ENCODE measurements at regions not wholly inside any gene's neighbourhood (a gene's known extent, or its start where the extent isn't known, plus 50 kb on each side); places are given as distances from the start of the nearest gene placed in this dataset.
"Not testable (repeated sequence)": the region's sequence is repeated elsewhere in the genome, so short reads cannot be mapped to it uniquely, and the experiment has no call there.

DNA sequence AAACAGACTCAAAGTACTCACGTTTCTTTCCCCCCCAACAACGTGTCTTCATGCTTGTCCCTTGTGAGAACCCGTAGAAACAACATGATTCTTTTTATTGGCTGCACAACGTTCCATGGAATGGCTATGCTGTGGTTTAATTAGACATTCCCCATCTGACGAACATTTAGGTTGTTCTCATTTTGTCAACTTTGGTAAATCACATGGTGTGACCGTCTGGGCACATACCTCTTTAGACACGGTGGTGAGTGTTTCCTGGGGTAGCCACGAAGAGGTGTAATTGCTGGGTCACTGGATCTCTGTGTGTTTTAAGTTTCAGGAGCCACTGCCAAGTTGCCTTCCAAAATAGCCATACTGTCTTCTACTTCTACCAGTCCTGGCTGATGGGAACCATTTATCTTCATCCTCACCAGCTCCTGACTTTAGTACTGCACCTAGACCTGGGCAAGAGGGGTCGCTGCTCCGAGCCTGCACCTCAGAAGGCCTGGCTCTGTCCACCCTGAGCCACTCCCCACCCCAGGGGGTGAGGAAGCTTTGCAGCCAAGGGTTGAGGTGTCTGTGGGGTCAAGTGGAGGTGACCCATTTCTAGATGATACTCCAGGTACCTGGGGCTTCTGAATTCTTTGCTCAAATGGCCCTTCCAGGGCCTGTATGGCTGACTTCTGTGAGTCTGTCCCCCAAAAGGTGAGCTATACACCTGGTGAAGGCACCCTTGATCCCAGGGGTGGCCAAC lies 84.7 kb downstream of the IRX5 start:
- Histone ChIP-seq H3K27ac (ENCODE audit: low read depth, low read length) (no peak overlapping the region), H3K27me3 (ENCODE audit: insufficient read depth, low read length) (0 out of 2 replicates have a peak, but pooled peaks cover 5% of the 10 kb centered on the region), H3K4me3 (ENCODE audit: low read depth, low read length) (no peak overlapping the region), H3K79me2 (ENCODE audit: control insufficient read depth, insufficient read depth, low read length, unreplicated experiment) (no peaks in the 10 kb centered on the region), H2AFZ (ENCODE audit: low read length, unreplicated experiment) (no peak overlapping the region), H3K4me1 (ENCODE audit: control insufficient read depth, insufficient read depth, low read length, unreplicated experiment) (no peaks in the 10 kb centered on the region), H3K36me3 (ENCODE audit: insufficient read depth, low read length) (no peaks in the 10 kb centered on the region)

DNA sequence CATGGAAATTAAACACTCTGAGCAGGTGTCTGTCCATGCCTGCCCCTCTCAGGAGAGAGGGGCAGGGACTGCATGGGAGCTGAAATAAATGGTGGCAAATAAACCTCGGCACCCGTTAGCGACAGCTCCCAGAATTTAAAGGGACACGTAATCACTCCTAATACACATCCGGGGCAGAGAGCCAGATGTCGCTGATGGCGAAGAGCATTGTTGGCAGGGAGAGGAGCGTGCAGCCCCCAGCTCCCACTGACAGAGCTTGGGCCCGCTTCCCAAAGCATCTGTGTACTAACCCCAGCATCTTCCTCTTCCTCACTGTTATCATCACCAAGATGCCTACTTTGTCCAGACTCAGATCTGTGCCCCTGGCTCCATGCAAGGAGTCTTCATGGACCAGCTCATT lies 85.8 kb downstream of the IRX5 start:
- H3K79me2 ChIP-seq (ENCODE audit: control insufficient read depth, insufficient read depth, low read length, unreplicated experiment) = no peaks in the 10 kb centered on the region
- H3K36me3 ChIP-seq (ENCODE audit: insufficient read depth, low read length) = no peaks in the 10 kb centered on the region
- H3K27ac ChIP-seq (ENCODE audit: low read depth, low read length) = no peak overlapping the region
- H3K4me1 ChIP-seq (ENCODE audit: control insufficient read depth, insufficient read depth, low read length, unreplicated experiment) = no peaks in the 10 kb centered on the region
- no peak overlapping the region for H2AFZ ChIP-seq (ENCODE audit: low read length, unreplicated experiment)
- 0 out of 2 replicates have a peak, but pooled peaks cover 5% of the 10 kb centered on the region for H3K27me3 ChIP-seq (ENCODE audit: insufficient read depth, low read length)
- no peak overlapping the region for H3K4me3 ChIP-seq (ENCODE audit: low read depth, low read length)

DNA sequence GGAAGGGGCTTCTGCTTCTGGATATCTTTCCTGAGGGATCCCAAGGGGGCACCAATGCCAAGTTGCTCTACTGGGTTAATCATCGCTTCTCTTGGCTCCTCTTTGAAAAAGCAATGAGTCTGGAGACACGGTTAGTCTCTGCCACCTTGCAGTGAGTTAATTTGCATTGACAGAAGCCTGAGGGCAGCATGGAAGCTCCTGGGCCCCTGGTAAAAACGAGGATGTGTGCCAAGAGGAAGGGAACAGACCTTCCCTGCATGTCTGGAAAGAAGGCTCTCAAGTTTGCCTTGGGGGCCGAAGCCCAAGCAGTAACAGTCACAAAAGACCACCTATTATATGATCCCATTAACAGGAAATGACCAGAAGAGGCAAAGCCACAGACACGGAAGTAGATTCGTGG lies 86.7 kb downstream of the IRX5 start:
- H3K27me3 ChIP-seq (ENCODE audit: insufficient read depth, low read length) = peaks cover 8% of the 10 kb centered on the region; the same call in 1 of the 2 replicates
- no peak overlapping the region for H3K27ac ChIP-seq (ENCODE audit: low read depth, low read length)
- H3K79me2 ChIP-seq (ENCODE audit: control insufficient read depth, insufficient read depth, low read length, unreplicated experiment) = no peaks in the 10 kb centered on the region
- no peaks in the 10 kb centered on the region for H3K4me1 ChIP-seq (ENCODE audit: control insufficient read depth, insufficient read depth, low read length, unreplicated experiment)
- no peaks in the 10 kb centered on the region for H3K36me3 ChIP-seq (ENCODE audit: insufficient read depth, low read length)
- H3K4me3 ChIP-seq (ENCODE audit: low read depth, low read length) = no peak overlapping the region
- H2AFZ ChIP-seq (ENCODE audit: low read length, unreplicated experiment) = no peak overlapping the region

DNA sequence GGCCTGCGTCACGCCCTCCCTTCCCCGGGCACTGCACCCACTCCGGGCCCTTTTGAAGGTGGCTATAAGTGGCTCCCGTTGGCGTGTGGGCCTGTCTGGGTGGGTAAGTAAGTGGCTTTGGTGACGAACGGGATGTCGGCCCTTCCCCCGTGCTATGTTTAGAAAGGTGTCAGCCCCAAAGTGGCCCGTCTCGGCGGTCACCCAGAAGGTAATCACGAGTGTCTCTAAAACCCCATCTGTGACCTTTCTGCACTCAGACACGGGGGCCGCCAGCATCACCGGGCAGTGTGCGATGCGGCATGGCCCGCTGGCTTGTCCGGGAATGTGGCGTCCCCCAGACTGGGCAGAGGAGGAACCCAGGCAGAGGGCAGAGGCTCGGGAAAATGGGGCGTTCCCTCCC lies 88.2 kb downstream of the IRX5 start:
- peaks cover 9% of the 10 kb centered on the region; the same call in 1 of the 2 replicates for H3K27me3 ChIP-seq (ENCODE audit: insufficient read depth, low read length)
- no peaks in the 10 kb centered on the region for H3K79me2 ChIP-seq (ENCODE audit: control insufficient read depth, insufficient read depth, low read length, unreplicated experiment)
- H2AFZ ChIP-seq (ENCODE audit: low read length, unreplicated experiment) = no peak overlapping the region
- no peak overlapping the region for H3K27ac ChIP-seq (ENCODE audit: low read depth, low read length)
- no peaks in the 10 kb centered on the region for H3K4me1 ChIP-seq (ENCODE audit: control insufficient read depth, insufficient read depth, low read length, unreplicated experiment)
- no peaks in the 10 kb centered on the region for H3K36me3 ChIP-seq (ENCODE audit: insufficient read depth, low read length)
- no peak overlapping the region for H3K4me3 ChIP-seq (ENCODE audit: low read depth, low read length)

DNA sequence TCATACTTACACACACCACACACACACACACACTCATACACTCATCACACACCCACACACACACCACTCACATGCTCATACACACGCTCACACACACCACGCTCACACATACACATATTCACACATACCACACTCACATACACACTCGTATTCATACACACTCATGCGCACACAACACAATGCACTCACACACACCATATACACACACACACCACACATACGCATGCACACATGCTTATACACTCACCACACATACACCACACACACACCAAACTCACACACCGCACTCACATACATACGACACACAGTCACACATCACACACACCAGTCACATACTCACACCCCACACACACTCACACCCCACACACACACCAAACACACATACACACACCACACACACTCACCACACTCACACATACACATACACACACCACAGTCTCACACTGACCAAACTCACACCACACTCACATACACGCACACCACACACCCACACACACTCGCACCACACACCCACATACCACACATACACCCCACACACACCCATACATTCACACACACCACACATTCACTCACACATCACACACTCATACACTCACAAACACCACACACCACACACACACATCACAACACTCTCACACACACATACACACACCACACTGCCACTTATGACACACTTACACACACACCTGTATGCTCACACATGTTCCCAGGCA lies 88.9 kb downstream of the IRX5 start:
- no peaks in the 10 kb centered on the region for H3K79me2 ChIP-seq (ENCODE audit: control insufficient read depth, insufficient read depth, low read length, unreplicated experiment)
- no peak overlapping the region for H2AFZ ChIP-seq (ENCODE audit: low read length, unreplicated experiment)
- H3K36me3 ChIP-seq (ENCODE audit: insufficient read depth, low read length) = no peaks in the 10 kb centered on the region
- no peak overlapping the region for H3K27ac ChIP-seq (ENCODE audit: low read depth, low read length)
- H3K4me1 ChIP-seq (ENCODE audit: control insufficient read depth, insufficient read depth, low read length, unreplicated experiment) = no peaks in the 10 kb centered on the region
- H3K4me3 ChIP-seq (ENCODE audit: low read depth, low read length) = no peak overlapping the region
- peaks cover 12% of the 10 kb centered on the region for H3K27me3 ChIP-seq (ENCODE audit: insufficient read depth, low read length)

DNA sequence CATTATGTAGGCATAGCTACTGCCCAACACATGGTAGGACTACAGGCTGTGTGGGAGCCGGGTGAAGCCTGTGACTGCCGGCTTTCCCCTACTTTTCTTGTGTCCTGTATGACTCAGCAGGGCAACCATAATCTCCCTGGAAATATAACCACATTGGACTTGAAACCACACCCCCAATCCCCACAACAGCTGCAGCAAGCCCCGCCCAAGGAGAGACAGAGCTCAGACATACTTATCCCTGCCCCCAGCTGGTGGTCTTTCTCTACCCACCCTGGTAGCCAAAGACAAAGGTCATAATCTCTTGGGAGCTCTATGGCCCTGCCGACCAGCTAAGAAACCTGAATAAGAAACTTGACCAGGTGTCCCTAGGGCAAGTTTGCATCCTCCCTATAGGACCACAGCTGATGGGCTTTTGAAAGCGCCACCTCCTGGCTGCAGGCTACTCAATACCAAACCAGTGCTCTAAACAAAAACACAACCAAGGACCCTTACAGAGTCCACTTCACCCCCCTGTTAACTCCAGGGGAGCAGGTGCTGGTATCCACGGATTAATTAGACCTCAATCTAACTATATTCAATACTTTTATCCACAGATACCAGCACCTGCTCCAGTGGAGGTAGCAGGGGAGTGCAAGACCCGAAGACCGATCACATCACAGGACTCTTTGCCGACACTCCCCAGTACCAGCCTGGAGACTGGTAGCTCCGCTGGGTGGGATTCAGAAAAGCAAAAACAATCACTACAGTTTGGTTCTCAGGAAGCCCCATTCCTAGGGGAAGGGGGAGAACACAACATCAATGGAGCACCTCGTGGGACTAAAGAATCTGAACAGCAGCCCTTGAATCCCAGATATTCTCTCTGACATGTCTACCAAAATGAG lies 91.2 kb downstream of the IRX5 start:
- Histone ChIP-seq H2AFZ (ENCODE audit: low read length, unreplicated experiment) (no peak overlapping the region), H3K79me2 (ENCODE audit: control insufficient read depth, insufficient read depth, low read length, unreplicated experiment) (no peaks in the 10 kb centered on the region), H3K27me3 (ENCODE audit: insufficient read depth, low read length) (peaks cover 18% of the 10 kb centered on the region), H3K4me3 (ENCODE audit: low read depth, low read length) (no peak overlapping the region), H3K27ac (ENCODE audit: low read depth, low read length) (no peak overlapping the region), H3K36me3 (ENCODE audit: insufficient read depth, low read length) (no peaks in the 10 kb centered on the region), H3K4me1 (ENCODE audit: control insufficient read depth, insufficient read depth, low read length, unreplicated experiment) (no peaks in the 10 kb centered on the region)

DNA sequence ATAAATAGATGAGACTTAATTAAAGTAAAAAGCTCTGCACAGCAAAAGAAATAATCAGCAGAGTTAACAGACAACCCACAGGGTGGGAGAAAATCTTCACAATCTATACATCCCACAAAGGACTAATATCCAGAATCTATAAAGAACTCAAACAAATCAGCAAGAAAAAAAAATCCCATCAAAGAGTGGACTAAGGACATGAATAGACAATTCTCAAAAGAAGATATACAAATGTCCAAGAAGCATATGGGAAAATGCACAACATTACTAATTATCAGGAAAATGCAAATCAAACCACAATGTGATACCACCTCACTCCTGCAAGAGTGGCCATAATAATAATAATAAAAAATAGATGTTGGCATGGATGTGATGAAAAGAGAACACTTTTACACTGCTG lies 96.6 kb downstream of the IRX5 start:
- not testable (repeated sequence) for H2AFZ ChIP-seq (ENCODE audit: low read length, unreplicated experiment); H3K4me1 ChIP-seq (ENCODE audit: control insufficient read depth, insufficient read depth, low read length, unreplicated experiment); H3K36me3 ChIP-seq (ENCODE audit: insufficient read depth, low read length); H3K4me3 ChIP-seq (ENCODE audit: low read depth, low read length); H3K79me2 ChIP-seq (ENCODE audit: control insufficient read depth, insufficient read depth, low read length, unreplicated experiment); H3K27ac ChIP-seq (ENCODE audit: low read depth, low read length)
- H3K27me3 ChIP-seq (ENCODE audit: insufficient read depth, low read length) = peaks cover 26% of the 10 kb centered on the region

DNA sequence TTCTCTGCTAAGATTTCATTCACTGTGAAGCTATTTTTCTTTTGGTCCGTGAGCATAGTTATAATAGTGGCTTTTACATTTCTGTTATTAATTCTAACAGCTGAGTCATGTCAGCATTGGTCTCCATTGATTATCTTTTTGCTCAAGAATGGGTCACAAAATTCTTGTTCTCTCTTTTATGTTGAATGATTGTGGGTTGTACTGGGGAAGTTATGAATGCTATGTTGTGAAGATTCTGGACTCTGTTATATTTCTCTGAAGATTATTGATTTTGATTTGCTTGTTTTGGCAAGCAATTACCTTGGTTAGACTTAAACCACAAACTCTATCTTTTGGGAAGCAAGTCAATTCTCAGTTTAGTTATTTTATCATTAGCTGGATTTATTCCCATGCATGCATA lies 98.8 kb downstream of the IRX5 start:
- no peak overlapping the region for H2AFZ ChIP-seq (ENCODE audit: low read length, unreplicated experiment)
- H3K4me1 ChIP-seq (ENCODE audit: control insufficient read depth, insufficient read depth, low read length, unreplicated experiment) = no peaks in the 10 kb centered on the region
- no peak overlapping the region for H3K4me3 ChIP-seq (ENCODE audit: low read depth, low read length)
- peaks cover 22% of the 10 kb centered on the region for H3K27me3 ChIP-seq (ENCODE audit: insufficient read depth, low read length)
- H3K79me2 ChIP-seq (ENCODE audit: control insufficient read depth, insufficient read depth, low read length, unreplicated experiment) = no peaks in the 10 kb centered on the region
- no peak overlapping the region for H3K27ac ChIP-seq (ENCODE audit: low read depth, low read length)
- no peaks in the 10 kb centered on the region for H3K36me3 ChIP-seq (ENCODE audit: insufficient read depth, low read length)

DNA sequence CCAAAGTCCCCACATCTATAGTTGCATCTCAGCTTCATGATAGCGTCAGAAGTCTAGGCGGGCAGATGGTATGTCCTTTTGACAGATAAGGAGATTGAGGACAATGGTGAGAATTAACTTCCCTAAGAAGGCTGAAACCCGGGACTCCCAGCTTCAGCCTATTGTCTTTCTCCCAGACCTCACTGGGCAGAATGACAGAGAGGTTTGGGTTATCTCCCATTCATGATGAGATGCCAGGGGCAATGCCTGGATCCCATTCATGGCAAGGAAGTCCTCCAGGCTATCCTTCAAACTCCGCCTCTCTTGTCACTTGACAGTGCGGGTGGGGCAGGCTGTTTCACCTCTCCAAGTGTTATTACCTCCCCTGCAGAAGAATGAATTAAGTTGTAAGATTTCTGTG lies 100.3 kb downstream of the IRX5 start:
- Histone ChIP-seq H3K36me3 (ENCODE audit: insufficient read depth, low read length) (no peaks in the 10 kb centered on the region), H3K27ac (ENCODE audit: low read depth, low read length) (no peak overlapping the region), H3K27me3 (ENCODE audit: insufficient read depth, low read length) (peaks cover 10% of the 10 kb centered on the region), H3K79me2 (ENCODE audit: control insufficient read depth, insufficient read depth, low read length, unreplicated experiment) (no peaks in the 10 kb centered on the region), H3K4me1 (ENCODE audit: control insufficient read depth, insufficient read depth, low read length, unreplicated experiment) (no peaks in the 10 kb centered on the region), H2AFZ (ENCODE audit: low read length, unreplicated experiment) (no peak overlapping the region), H3K4me3 (ENCODE audit: low read depth, low read length) (no peak overlapping the region)

DNA sequence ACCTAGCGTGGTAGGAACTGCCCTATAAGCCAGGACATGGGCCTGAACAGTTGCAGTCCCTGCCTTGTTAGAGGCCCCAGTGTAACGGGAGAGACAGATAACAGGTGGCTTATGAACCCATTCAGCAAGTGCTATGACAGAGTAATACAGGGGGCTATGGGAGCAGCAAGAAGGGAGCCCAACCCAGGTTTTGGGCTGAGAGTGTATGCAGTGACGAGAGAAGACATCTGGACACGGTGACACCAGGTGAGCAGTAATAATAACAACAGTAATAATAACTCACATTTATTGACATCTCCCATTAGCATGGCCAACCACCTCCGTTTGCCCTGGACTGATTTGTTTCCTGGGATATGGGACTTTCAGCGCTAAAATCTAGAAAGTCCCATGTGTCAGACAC lies 100.8 kb downstream of the IRX5 start:
- Histone ChIP-seq H3K36me3 (ENCODE audit: insufficient read depth, low read length) (no peaks in the 10 kb centered on the region), H3K27me3 (ENCODE audit: insufficient read depth, low read length) (peaks cover 10% of the 10 kb centered on the region), H3K4me3 (ENCODE audit: low read depth, low read length) (no peak overlapping the region), H3K79me2 (ENCODE audit: control insufficient read depth, insufficient read depth, low read length, unreplicated experiment) (no peaks in the 10 kb centered on the region), H3K27ac (ENCODE audit: low read depth, low read length) (no peak overlapping the region), H2AFZ (ENCODE audit: low read length, unreplicated experiment) (no peak overlapping the region), H3K4me1 (ENCODE audit: control insufficient read depth, insufficient read depth, low read length, unreplicated experiment) (no peaks in the 10 kb centered on the region)
